Neural progenitor cell (in vitro differentiated cells): ENCODE measurements at regions not wholly inside any gene's neighbourhood (a gene's known extent, or its start where the extent isn't known, plus 50 kb on each side); places are given as distances from the start of the nearest gene placed in this dataset.

Source experiments
- DNase-seq: peaks from one replicate; pipeline ENCODE4 v3.0.0-alpha.2; 2016; ENCODE audit warnings: low spot score
- H2AFZ ChIP-seq: fragments of 200-600 bp; sonication (generic); replicated peaks from 2 replicates; pipeline ENCODE4 v1.6.1; 2016; ENCODE audit warnings: antibody characterized with exemption
- H3F3A ChIP-seq: fragments of 200-600 bp; sonication (generic); 2 replicates; pipeline ENCODE4 v1.6.1; 2016; ENCODE audit warnings: antibody characterized with exemption, low read depth
- H3K27ac ChIP-seq: fragments of 200-600 bp; sonication (generic); 2 replicates; pipeline ENCODE4 v1.5.1; 2016; ENCODE audit warnings: mild to moderate bottlenecking
- H3K27me3 ChIP-seq: fragments of 200-600 bp; sonication (generic); 2 replicates; pipeline ENCODE4 v1.6.1; 2016; ENCODE audit warnings: mild to moderate bottlenecking, moderate library complexity
- H3K36me3 ChIP-seq: fragments of 200-600 bp; sonication (generic); 2 replicates; pipeline ENCODE4 v1.5.1; 2016
- H3K4me1 ChIP-seq: fragments of 200-600 bp; sonication (generic); 2 replicates; pipeline ENCODE4 v1.6.1; 2016; ENCODE audit warnings: mixed run types
- H3K4me2 ChIP-seq: fragments of 200-600 bp; sonication (generic); 2 replicates; pipeline ENCODE4 v1.6.1; 2016
- H3K4me3 ChIP-seq: fragments of 200-600 bp; sonication (generic); 2 replicates; pipeline ENCODE4 v1.5.1; 2016
- H3K79me2 ChIP-seq: fragments of 200-600 bp; sonication (generic); 2 replicates; pipeline ENCODE4 v1.6.1; 2016; ENCODE audit warnings: low read depth
- H3K9ac ChIP-seq: fragments of 200-600 bp; sonication (generic); 2 replicates; pipeline ENCODE4 v1.6.1; 2016
- H3K9me3 ChIP-seq: fragments of 200-600 bp; sonication (generic); 2 replicates; pipeline ENCODE4 v1.5.1; 2016; ENCODE audit warnings: low read depth
- H4K20me1 ChIP-seq: fragments of 200-600 bp; sonication (generic); 2 replicates; pipeline ENCODE4 v1.6.1; 2016; ENCODE audit warnings: low read depth
- H3K27ac Mint-ChIP-seq: 3 replicates; pipeline ENCODE4 v1.8.0; 2021; ENCODE audit warnings: mixed read lengths
- H3K27me3 Mint-ChIP-seq: 2 replicates; pipeline ENCODE4 v1.8.0; 2022; ENCODE audit warnings: low read depth, mild to moderate bottlenecking, inconsistent platforms, moderate library complexity, mixed read lengths; ENCODE audit not compliant: insufficient read depth
- H3K36me3 Mint-ChIP-seq: 3 replicates; pipeline ENCODE4 v1.8.0; 2021; ENCODE audit warnings: mixed read lengths
- H3K4me1 Mint-ChIP-seq: 3 replicates; pipeline ENCODE4 v1.8.0; 2021; ENCODE audit warnings: mixed read lengths
- H3K4me3 Mint-ChIP-seq: 3 replicates; pipeline ENCODE4 v1.8.0; 2021; ENCODE audit warnings: mild to moderate bottlenecking, moderate library complexity, mixed read lengths
- H3K9me3 Mint-ChIP-seq: 3 replicates; pipeline ENCODE4 v1.8.0; 2020; ENCODE audit warnings: mixed read lengths
- CTCF ChIP-seq: fragments of 200-600 bp; sonication (generic); IDR thresholded peaks from 2 replicates; pipeline ENCODE4 v1.5.1; 2017; ENCODE audit warnings: antibody characterized with exemption, mild to moderate bottlenecking
- EZH2 ChIP-seq: fragments of 200-600 bp; sonication (generic); IDR thresholded peaks from 2 replicates; pipeline ENCODE4 v1.6.1; 2017; ENCODE audit warnings: antibody characterized with exemption, mild to moderate bottlenecking, moderate library complexity
- EZH2phosphoT487 ChIP-seq: fragments of 200-600 bp; sonication (generic); IDR thresholded peaks from 2 replicates; pipeline ENCODE4 v1.6.1; 2017; ENCODE audit warnings: antibody characterized with exemption

- Histone ChIP-seq H3K4me1 (peaks cover 2% of the 10 kb centered on the region), H3K9me3 (no peaks in the 10 kb centered on the region), H3K27ac (no peak overlapping the region), H3K27me3 (no peaks in the 10 kb centered on the region), H3F3A (no peaks in the 10 kb centered on the region), H3K4me2 (no peak overlapping the region), H3K36me3 (no peaks in the 10 kb centered on the region), H3K9ac (no peak overlapping the region), H3K4me3 (no peak overlapping the region), H2AFZ (peak overlapping the region; percentile 71), H3K79me2 (no peaks in the 10 kb centered on the region), H4K20me1 (no peaks in the 10 kb centered on the region)
- peak; percentile 21 for TF ChIP-seq CTCF
- no peak for TF ChIP-seq EZH2
- Mint-ChIP-seq H3K4me3 (no peak overlapping the region), H3K4me1 (peaks cover 6% of the 10 kb centered on the region), H3K9me3 (peaks cover 2% of the 10 kb centered on the region), H3K36me3 (no peaks in the 10 kb centered on the region), H3K27me3 (peaks cover 2% of the 10 kb centered on the region), H3K27ac (no peak overlapping the region)
- no peak for DNase-seq
Observed at GRCh38 chr3:59121346-59122144, 71.7 kb upstream of the CFAP20DC start.

DNA sequence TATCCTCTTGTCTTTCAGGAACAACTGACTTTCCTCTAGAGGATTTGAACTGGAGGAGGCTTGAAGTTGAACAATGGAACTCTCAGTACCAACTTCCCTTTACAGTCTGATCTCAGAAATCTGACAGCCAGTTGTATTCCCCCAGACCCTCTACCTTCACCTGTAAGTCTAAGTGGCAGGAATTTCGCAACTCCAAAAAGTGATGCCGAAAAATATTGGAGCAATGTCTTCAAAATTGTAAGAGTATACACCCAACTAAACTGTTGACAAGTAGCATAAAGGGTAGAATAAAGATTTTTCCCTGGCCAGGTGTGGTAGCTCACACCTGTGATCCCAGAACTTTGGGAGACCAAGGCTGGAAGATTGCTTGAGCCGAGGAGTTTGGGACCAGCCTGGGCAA lies 69.1 kb upstream of the CFAP20DC start:
- Histone ChIP-seq H3K36me3 (no peaks in the 10 kb centered on the region), H3K27me3 (no peaks in the 10 kb centered on the region), H2AFZ (no peak overlapping the region), H3K4me3 (no peak overlapping the region), H3F3A (no peaks in the 10 kb centered on the region), H3K4me1 (peaks cover 8% of the 10 kb centered on the region), H3K9ac (no peak overlapping the region), H4K20me1 (no peaks in the 10 kb centered on the region), H3K9me3 (no peaks in the 10 kb centered on the region), H3K79me2 (no peaks in the 10 kb centered on the region), H3K4me2 (no peak overlapping the region), H3K27ac (no peak overlapping the region)
- Mint-ChIP-seq H3K4me1 (peaks cover 5% of the 10 kb centered on the region), H3K27me3 (peaks cover 2% of the 10 kb centered on the region), H3K4me3 (no peak overlapping the region), H3K9me3 (no peaks in the 10 kb centered on the region), H3K36me3 (no peaks in the 10 kb centered on the region), H3K27ac (no peak overlapping the region)
- DNase-seq: no peak
- TF ChIP-seq EZH2phosphoT487 (no peak), CTCF (no peak), EZH2 (no peak)

GRCh38 chr3:59117396-59117795 lies 67.6 kb upstream of the CFAP20DC start:
- H3K36me3 ChIP-seq: no peaks in the 10 kb centered on the region
- H3K27me3 ChIP-seq: no peaks in the 10 kb centered on the region
- no peak overlapping the region for H3K4me2 ChIP-seq
- H3F3A ChIP-seq: no peaks in the 10 kb centered on the region
- H3K4me3 ChIP-seq: no peak overlapping the region
- TF ChIP-seq EZH2phosphoT487 (no peak), CTCF (no peak), EZH2 (no peak)
- H2AFZ ChIP-seq: no peak overlapping the region
- H3K9me3 ChIP-seq: no peaks in the 10 kb centered on the region
- no peak for DNase-seq
- Mint-ChIP-seq H3K4me1 (peaks cover 5% of the 10 kb centered on the region), H3K4me3 (no peak overlapping the region), H3K27ac (no peak overlapping the region), H3K36me3 (no peaks in the 10 kb centered on the region), H3K27me3 (peaks cover 2% of the 10 kb centered on the region), H3K9me3 (no peaks in the 10 kb centered on the region)
- no peaks in the 10 kb centered on the region for H3K79me2 ChIP-seq
- peaks cover 8% of the 10 kb centered on the region for H3K4me1 ChIP-seq
- no peak overlapping the region for H3K27ac ChIP-seq
- no peaks in the 10 kb centered on the region for H4K20me1 ChIP-seq
- H3K9ac ChIP-seq: no peak overlapping the region
